ENCODE measurements at regions not wholly inside any gene's neighbourhood (a gene's known extent, or its start where the extent isn't known, plus 50 kb on each side); places are given as distances from the start of the nearest gene placed in this dataset.
"Not testable (repeated sequence)": the region's sequence is repeated elsewhere in the genome, so short reads cannot be mapped to it uniquely, and the experiment has no call there.

- DNase-seq (ENCODE audit: low read depth) (no peak), FAIRE-seq (no peak)
- TF ChIP-seq CTCF (IDR thresholded peaks at IDR 0.05; ENCODE audit: insufficient read depth, low read length, severe bottlenecking), result no peak
- Histone ChIP-seq H3K27me3 (ENCODE audit: control insufficient read depth, insufficient read depth, low read length) (no peaks in the 10 kb centered on the region), H3K36me3 (ENCODE audit: control insufficient read depth, insufficient read depth, low read length) (no peaks in the 10 kb centered on the region), H3K4me3 (ENCODE audit: low read depth, low read length) (no peak overlapping the region)
Observed at GRCh38 chr7:101723835-101724234, 93.6 kb upstream of the CUX1 start.

GRCh38 chr7:101724957-101725356, 92.5 kb upstream of the CUX1 start:
- no peaks in the 10 kb centered on the region for H3K27me3 ChIP-seq (ENCODE audit: control insufficient read depth, insufficient read depth, low read length)
- H3K36me3 ChIP-seq (ENCODE audit: control insufficient read depth, insufficient read depth, low read length), result no peaks in the 10 kb centered on the region
- H3K4me3 ChIP-seq (ENCODE audit: low read depth, low read length), result no peak overlapping the region
- FAIRE-seq (no peak), DNase-seq (ENCODE audit: low read depth) (no peak)
- TF ChIP-seq CTCF (IDR thresholded peaks at IDR 0.05; ENCODE audit: insufficient read depth, low read length, severe bottlenecking), result no peak

- DNase-seq (ENCODE audit: low read depth) (no peak), FAIRE-seq (no peak)
- Histone ChIP-seq H3K4me3 (ENCODE audit: low read depth, low read length) (no peak overlapping the region), H3K27me3 (ENCODE audit: control insufficient read depth, insufficient read depth, low read length) (no peaks in the 10 kb centered on the region), H3K36me3 (ENCODE audit: control insufficient read depth, insufficient read depth, low read length) (no peaks in the 10 kb centered on the region)
- TF ChIP-seq CTCF (IDR thresholded peaks at IDR 0.05; ENCODE audit: insufficient read depth, low read length, severe bottlenecking), result no peak
Observed at GRCh38 chr7:101725921-101726320, 91.5 kb upstream of the CUX1 start.

GRCh38 chr7:101727184-101727583, 90.2 kb upstream of the CUX1 start:
- TF ChIP-seq CTCF (IDR thresholded peaks at IDR 0.05; ENCODE audit: insufficient read depth, low read length, severe bottlenecking), result no peak
- no peak overlapping the region for H3K4me3 ChIP-seq (ENCODE audit: low read depth, low read length)
- no peaks in the 10 kb centered on the region for H3K27me3 ChIP-seq (ENCODE audit: control insufficient read depth, insufficient read depth, low read length)
- no peaks in the 10 kb centered on the region for H3K36me3 ChIP-seq (ENCODE audit: control insufficient read depth, insufficient read depth, low read length)
- FAIRE-seq (no peak), DNase-seq (ENCODE audit: low read depth) (no peak)

- TF ChIP-seq CTCF (IDR thresholded peaks at IDR 0.05; ENCODE audit: insufficient read depth, low read length, severe bottlenecking), result no peak
- H3K36me3 ChIP-seq (ENCODE audit: control insufficient read depth, insufficient read depth, low read length), result no peaks in the 10 kb centered on the region
- H3K27me3 ChIP-seq (ENCODE audit: control insufficient read depth, insufficient read depth, low read length), result no peaks in the 10 kb centered on the region
- FAIRE-seq (no peak), DNase-seq (ENCODE audit: low read depth) (no peak)
- no peak overlapping the region for H3K4me3 ChIP-seq (ENCODE audit: low read depth, low read length)
Observed at GRCh38 chr7:101728128-101728527, 89.3 kb upstream of the CUX1 start.

GRCh38 chr7:101728873-101729240, 88.6 kb upstream of the CUX1 start:
- not testable (repeated sequence) for H3K4me3 ChIP-seq (ENCODE audit: low read depth, low read length); DNase-seq (ENCODE audit: low read depth); H3K36me3 ChIP-seq (ENCODE audit: control insufficient read depth, insufficient read depth, low read length); H3K27me3 ChIP-seq (ENCODE audit: control insufficient read depth, insufficient read depth, low read length); FAIRE-seq

Measured in bronchial epithelial cell (primary cell).